B cell (primary cell): ENCODE measurements at regions not wholly inside any gene's neighbourhood (a gene's known extent, or its start where the extent isn't known, plus 50 kb on each side); places are given as distances from the start of the nearest gene placed in this dataset.

Experiments used
- ATAC-seq: fragments of 200-7000 bp; cut with Tn5 transposase; one replicate; pipeline ENCODE4 v1.10.0; 2021; ENCODE audit warnings: low read depth, mild to moderate bottlenecking, moderate number of reproducible peaks, moderate library complexity
- CTCF ChIA-PET: fragments of 350-600 bp; sonication (Branson Sonifier 250); formaldehyde crosslinking; loops from one replicate; lab custom pipeline; 2021; ENCODE audit warnings: antibody characterized with exemption, inconsistent platforms; lab: Charles Lee
- POLR2A ChIA-PET: fragments of 350-600 bp; sonication (Branson Sonifier 250); formaldehyde crosslinking; loops from one replicate; lab custom pipeline; 2021; ENCODE audit warnings: antibody characterized with exemption; lab: Charles Lee
- DNase-seq: peaks from one replicate; pipeline ENCODE4 v3.0.0; 2013
- H2AFZ ChIP-seq: 2 replicates; pipeline ENCODE4 v1.6.1; 2012; ENCODE audit warnings: mild to moderate bottlenecking, low read depth, low read length; ENCODE audit not compliant: insufficient read depth, poor library complexity, severe bottlenecking
- H3K27ac ChIP-seq, 2 donors: 1 replicate in 1 of 2; 2 replicates in 1 of 2; pipeline ENCODE4 v1.5.1; 2012 to 2013; ENCODE audit warnings: low read length in 2 of 2, mild to moderate bottlenecking in 2 of 2, moderate library complexity in 1 of 2
- H3K27me3 ChIP-seq, 4 experiments: fragments of 200-600 bp in 1 of 4; sonication (generic) in 1 of 4; replicated peaks in 1 of 4; 1 replicate in 2 of 4; 2 replicates in 2 of 4; pipeline versions ENCODE4 v1.6.1 to v1.7.0; 2013 to 2016; ENCODE audit warnings: low read length in 3 of 4, mild to moderate bottlenecking in 2 of 4, mixed read lengths in 1 of 4, moderate library complexity in 1 of 4; ENCODE audit not compliant: insufficient read depth in 4 of 4, control insufficient read depth in 3 of 4; ENCODE audit errors: control extremely low read depth in 1 of 4
- H3K36me3 ChIP-seq, 2 experiments: replicated peaks in 1 of 2; 1 replicate in 1 of 2; 2 replicates in 1 of 2; pipeline versions ENCODE4 v1.6.1 to v1.7.1; 2013; ENCODE audit warnings: low read length in 1 of 2; ENCODE audit not compliant: insufficient read depth in 2 of 2, control insufficient read depth in 1 of 2; ENCODE audit errors: control extremely low read depth in 1 of 2, extremely low read depth in 1 of 2
- H3K4me1 ChIP-seq, 2 donors: fragments of 200-600 bp in 1 of 2; sonication (generic) in 1 of 2; 1 replicate in 1 of 2; 2 replicates in 1 of 2; pipeline versions ENCODE4 v1.5.1 to v1.6.1; 2013 to 2017; ENCODE audit warnings: low read length in 2 of 2; ENCODE audit not compliant: control insufficient read depth in 2 of 2, insufficient read depth in 2 of 2
- H3K4me2 ChIP-seq: replicated peaks from 2 replicates; pipeline ENCODE3; 2012; ENCODE audit warnings: mild to moderate bottlenecking, low read depth, low read length; ENCODE audit not compliant: poor library complexity, severe bottlenecking
- H3K4me3 ChIP-seq, 5 experiments: fragments of 200-600 bp in 1 of 5; sonication (generic) in 1 of 5; 1 replicate in 3 of 5; 2 replicates in 2 of 5; pipeline versions ENCODE4 v1.5.1 to v1.7.0; 2011 to 2016; ENCODE audit warnings: low read length in 4 of 5, mild to moderate bottlenecking in 4 of 5, low read depth in 2 of 5, control low read depth in 1 of 5, moderate library complexity in 1 of 5; ENCODE audit not compliant: insufficient read depth in 1 of 5; ENCODE audit errors: control extremely low read depth in 1 of 5, extremely low read depth in 1 of 5
- H3K79me2 ChIP-seq: fragments of 200-600 bp; sonication (generic); one replicate; pipeline ENCODE4 v1.6.0; 2016; ENCODE audit warnings: low read length; ENCODE audit not compliant: control insufficient read depth, insufficient read depth
- H3K9ac ChIP-seq: fragments of 200-600 bp; sonication (generic); 2 replicates; pipeline ENCODE4 v1.6.1; 2017; ENCODE audit warnings: mild to moderate bottlenecking, low read length, moderate library complexity
- H3K9me3 ChIP-seq, 3 donors: one replicate each; pipeline versions ENCODE4 v1.6.1 to v1.7.1; 2013; ENCODE audit warnings: low read length in 2 of 3; ENCODE audit not compliant: control insufficient read depth in 2 of 3, insufficient read depth in 1 of 3; ENCODE audit errors: control extremely low read depth in 1 of 3
- H4K20me1 ChIP-seq: 2 replicates; pipeline ENCODE4 v1.6.0; 2012; ENCODE audit warnings: mild to moderate bottlenecking, low read length; ENCODE audit not compliant: insufficient read depth, control insufficient read depth, poor library complexity, severe bottlenecking
- H3K27ac Mint-ChIP-seq: one replicate; pipeline ENCODE4 v1.8.0; 2021; ENCODE audit warnings: mixed read lengths
- H3K27me3 Mint-ChIP-seq: one replicate; pipeline ENCODE4 v1.8.0; 2021; ENCODE audit warnings: mixed read lengths
- H3K4me1 Mint-ChIP-seq: one replicate; pipeline ENCODE4 v1.8.0; 2021; ENCODE audit warnings: mixed read lengths
- H3K4me3 Mint-ChIP-seq: one replicate; pipeline ENCODE4 v1.8.0; 2021; ENCODE audit warnings: mixed read lengths
- H3K9me3 Mint-ChIP-seq: one replicate; pipeline ENCODE4 v1.8.0; 2022; ENCODE audit warnings: mixed read lengths; ENCODE audit not compliant: insufficient read depth
- CTCF ChIP-seq: fragments of 200-600 bp; IDR thresholded peaks from one replicate; pipeline ENCODE4 v1.8.0; 2022; ENCODE audit warnings: antibody characterized with exemption, mild to moderate bottlenecking
- EZH2 ChIP-seq: IDR thresholded peaks from 2 replicates; pipeline ENCODE4 v1.6.1; 2012; ENCODE audit warnings: borderline replicate concordance, low read depth, mild to moderate bottlenecking, moderate library complexity, low read length; ENCODE audit not compliant: insufficient read depth, poor library complexity, severe bottlenecking
- WGBS: methylation state at CpG from one replicate; pipeline ENCODE4 v1.1.5; 2013; ENCODE audit warnings: missing lambda C conversion rate; ENCODE audit not compliant: insufficient coverage; 5-methylcytosine and 5-hydroxymethylcytosine counted together
- intact Hi-C: fragments of 100-400 bp; cut with micrococcal nuclease; formaldehyde crosslinking; loops from one replicate; pipeline ENCODE4 v1.10.0; 2022

GRCh38 chr12:14256555-14257169 is 108.8 kb upstream of the ATF7IP start:
- H3K4me2 ChIP-seq: peak overlapping the region; percentile 65
- H3K4me1 ChIP-seq: peaks cover 44 to 67% of the 10 kb centered on the region in 2 donors
- WGBS: 26% methylated on average over 9 of the region's 15 CpGs
- peak; percentile 74 for ATAC-seq
- peak overlapping the region; percentile 81 to 90 for H3K27ac ChIP-seq
- peak overlapping the region; percentile 67 for H2AFZ ChIP-seq
- H3K9ac ChIP-seq: peak overlapping the region; percentile 56
- H3K79me2 ChIP-seq: peaks cover 3% of the 10 kb centered on the region
- intact Hi-C loops: loop anchor here (1.0 to 5.0 kb wide), 5 partner anchors 16 to 161 kb away; partner anchors contain the start of gene ATF7IP
- Mint-ChIP-seq H3K4me1 (peaks cover 66% of the 10 kb centered on the region), H3K27me3 (no peaks in the 10 kb centered on the region), H3K27ac (peak overlapping the region; percentile 98), H3K9me3 (peaks cover 7% of the 10 kb centered on the region), H3K4me3 (peak overlapping the region; percentile 71)
- TF ChIP-seq EZH2 (no peak), CTCF (peak; percentile 79)
- peak overlapping the region in 2 of 5 experiments; percentile 1 to 52 for H3K4me3 ChIP-seq
- ChIA-PET POLR2A (interaction anchor here (0.6 to 4.8 kb wide), 2 partner anchors 108 to 188 kb away, joined by 5 to 34 read pairs; partner anchors contain the start of gene ATF7IP), CTCF (interaction anchor here (1.1 to 3.9 kb wide), 6 partner anchors 17 to 161 kb away, joined by 3 to 33 read pairs (median 8); partner anchors contain the start of gene ATF7IP)
- peaks cover 0 to 46% (median 6%) of the 10 kb centered on the region in 3 donors for H3K9me3 ChIP-seq
- DNase-seq: peak; percentile 86
- no peaks in the 10 kb centered on the region for H3K36me3 ChIP-seq
- H3K27me3 ChIP-seq: no peaks in the 10 kb centered on the region
- H4K20me1 ChIP-seq: no peaks in the 10 kb centered on the region

GRCh38 chr12:14257303-14257733 is 108.2 kb upstream of the ATF7IP start:
- peaks cover 44 to 66% of the 10 kb centered on the region in 2 donors for H3K4me1 ChIP-seq
- H3K36me3 ChIP-seq: no peaks in the 10 kb centered on the region
- intact Hi-C loops: loop anchor here (5.0 kb wide), 1 partner anchor 160 kb away; no protein-coding TSS in a partner anchor
- no peaks in the 10 kb centered on the region for H4K20me1 ChIP-seq
- no peaks in the 10 kb centered on the region for H3K27me3 ChIP-seq
- 4% methylated on average over 4 of the region's 7 CpGs for WGBS
- Mint-ChIP-seq H3K27ac (peak overlapping the region; percentile 98), H3K4me3 (peak overlapping the region; percentile 79), H3K4me1 (peaks cover 65% of the 10 kb centered on the region), H3K27me3 (no peaks in the 10 kb centered on the region), H3K9me3 (peaks cover 7% of the 10 kb centered on the region)
- peak overlapping the region; percentile 67 for H2AFZ ChIP-seq
- TF ChIP-seq CTCF: no peak
- TF ChIP-seq EZH2: no peak
- H3K9me3 ChIP-seq: peaks cover 0 to 46% (median 6%) of the 10 kb centered on the region in 3 donors
- H3K4me3 ChIP-seq: peak overlapping the region in 3 of 5 experiments; percentile 1 to 52 (median 8)
- ATAC-seq (no peak), DNase-seq (no peak)
- H3K27ac ChIP-seq: peak overlapping the region; percentile 81 to 90
- H3K4me2 ChIP-seq: peak overlapping the region; percentile 65
- ChIA-PET CTCF (interaction anchor here (0.8 to 3.5 kb wide), 11 partner anchors 16 to 196 kb away, joined by 3 to 29 read pairs (median 5); partner anchors contain the start of gene ATF7IP), POLR2A (interaction anchor here (0.5 to 4.8 kb wide), 6 partner anchors 16 to 1271 kb away, joined by 3 to 34 read pairs (median 6); partner anchors contain the start of gene ATF7IP)
- H3K79me2 ChIP-seq: peaks cover 3% of the 10 kb centered on the region
- peak overlapping the region; percentile 56 for H3K9ac ChIP-seq
